H1 (cell line): ENCODE measurements at regions not wholly inside any gene's neighbourhood (a gene's known extent, or its start where the extent isn't known, plus 50 kb on each side); places are given as distances from the start of the nearest gene placed in this dataset.

Experiments
- CTCF ChIA-PET: fragments of 300-600 bp; sonication (Branson Sonifier 250); formaldehyde crosslinking; loops from one replicate; lab custom pipeline; 2021; ENCODE audit not compliant: partially characterized antibody; lab: Charles Lee
- POLR2A ChIA-PET: fragments of 300-600 bp; sonication (Branson Sonifier 250); formaldehyde crosslinking; loops from one replicate; lab custom pipeline; 2021; ENCODE audit warnings: inconsistent platforms; ENCODE audit not compliant: partially characterized antibody; lab: Charles Lee
- DNase-seq, 2 experiments: peaks; one replicate each; pipeline versions ENCODE4 v3.0.0 to v3.0.0-alpha.2; 2010 to 2022; ENCODE audit warnings: low spot score in 2 of 2, low read depth in 1 of 2, mixed read lengths in 1 of 2
- FAIRE-seq: peaks from 2 replicates; lab custom pipeline; 2011; peaks lifted over from hg19 to GRCh38; lab: Jason Lieb, UNC
- H2AFZ ChIP-seq: 2 replicates; pipeline ENCODE4 v1.8.1; 2012; ENCODE audit warnings: low read length, inconsistent platforms
- H2AK5ac ChIP-seq: 2 replicates; pipeline ENCODE4 v1.6.1; 2013; ENCODE audit warnings: low read depth, low read length
- H2BK120ac ChIP-seq: replicated peaks from 2 replicates; pipeline ENCODE3; 2013; ENCODE audit warnings: low read depth, low read length, inconsistent platforms
- H2BK12ac ChIP-seq: 2 replicates; pipeline ENCODE4 v1.6.1; 2013; ENCODE audit warnings: low read depth, low read length
- H2BK15ac ChIP-seq: 2 replicates; pipeline ENCODE4 v1.6.1; 2013; ENCODE audit warnings: low read length
- H2BK20ac ChIP-seq: 2 replicates; pipeline ENCODE4 v1.6.1; 2013; ENCODE audit warnings: low read length
- H2BK5ac ChIP-seq: 2 replicates; pipeline ENCODE4 v1.6.1; 2013; ENCODE audit warnings: low read depth, low read length
- H3K14ac ChIP-seq: 2 replicates; pipeline ENCODE4 v1.6.1; 2013; ENCODE audit warnings: inconsistent platforms; ENCODE audit not compliant: insufficient read length
- H3K18ac ChIP-seq: 2 replicates; pipeline ENCODE4 v1.6.1; 2013; ENCODE audit warnings: low read length; ENCODE audit errors: extremely low read depth
- H3K23ac ChIP-seq: 2 replicates; pipeline ENCODE4 v1.6.1; 2013; ENCODE audit warnings: inconsistent platforms; ENCODE audit not compliant: insufficient read length
- H3K23me2 ChIP-seq: 2 replicates; pipeline ENCODE4 v1.6.1; 2013; ENCODE audit warnings: low read depth, low read length
- H3K27ac ChIP-seq: 2 replicates; pipeline ENCODE4 v1.6.1; 2011; ENCODE audit warnings: low read depth, low read length, inconsistent platforms
- H3K27me3 ChIP-seq, 4 experiments: replicated peaks in 1 of 4; 1 replicate in 1 of 4; 2 replicates in 3 of 4; pipeline versions ENCODE4 v1.6.1 to v1.8.1; 2011 to 2013; ENCODE audit warnings: low read length in 3 of 4, mild to moderate bottlenecking in 3 of 4, inconsistent platforms in 2 of 4, mixed read lengths in 2 of 4, moderate library complexity in 1 of 4; ENCODE audit not compliant: control insufficient read depth in 3 of 4, insufficient read depth in 3 of 4; ENCODE audit errors: extremely low read depth in 1 of 4
- H3K36me3 ChIP-seq, 4 experiments: 2 replicates each; pipeline versions ENCODE4 v1.6.1 to v1.8.1; 2011 to 2013; ENCODE audit warnings: mild to moderate bottlenecking in 4 of 4, low read length in 3 of 4, moderate library complexity in 2 of 4, control low read depth in 1 of 4, inconsistent platforms in 1 of 4; ENCODE audit not compliant: insufficient read depth in 4 of 4, control insufficient read depth in 2 of 4
- H3K4ac ChIP-seq: replicated peaks from 2 replicates; pipeline ENCODE3; 2013; ENCODE audit warnings: low read length, low read depth, mixed read lengths, inconsistent platforms; ENCODE audit not compliant: insufficient read length
- H3K4me1 ChIP-seq, 4 experiments: replicated peaks in 1 of 4; 1 replicate in 1 of 4; 2 replicates in 3 of 4; pipeline versions ENCODE4 v1.6.1 to v1.8.1; 2011 to 2013; ENCODE audit warnings: low read length in 3 of 4, inconsistent platforms in 2 of 4, mixed read lengths in 1 of 4; ENCODE audit not compliant: insufficient read depth in 4 of 4, control insufficient read depth in 3 of 4
- H3K4me2 ChIP-seq, 2 experiments: 2 replicates each; pipeline versions ENCODE4 v1.6.1 to v1.8.1; 2011 to 2013; ENCODE audit warnings: low read depth in 2 of 2, low read length in 2 of 2, control low read depth in 1 of 2, inconsistent platforms in 1 of 2, mild to moderate bottlenecking in 1 of 2; ENCODE audit not compliant: insufficient read depth in 1 of 2
- H3K4me3 ChIP-seq, 4 experiments: fragments of 200-600, 300-600 bp in 1 of 4; sonication (generic), shearing (Covaris generic), sonication (Bioruptor Twin) in 1 of 4; 2 replicates each; pipeline versions ENCODE4 v1.5.1 to v1.8.1; 2011 to 2016; ENCODE audit warnings: low read length in 4 of 4, low read depth in 3 of 4, control low read depth in 2 of 4, inconsistent platforms in 2 of 4, mild to moderate bottlenecking in 2 of 4, mixed read lengths in 1 of 4, moderate library complexity in 1 of 4; ENCODE audit not compliant: insufficient read depth in 2 of 4; ENCODE audit errors: extremely low read depth in 1 of 4
- H3K56ac ChIP-seq: replicated peaks from 2 replicates; pipeline ENCODE3; 2013; ENCODE audit warnings: low read depth, mild to moderate bottlenecking, mixed read lengths, low read length, inconsistent platforms; ENCODE audit not compliant: insufficient read length
- H3K79me1 ChIP-seq: 2 replicates; pipeline ENCODE4 v1.6.1; 2013; ENCODE audit warnings: low read depth, low read length, control low read depth
- H3K79me2 ChIP-seq, 2 experiments: 2 replicates each; pipeline versions ENCODE4 v1.6.1 to v1.8.1; 2012 to 2013; ENCODE audit warnings: low read length in 2 of 2, mild to moderate bottlenecking in 2 of 2, inconsistent platforms in 1 of 2; ENCODE audit not compliant: insufficient read depth in 2 of 2, control insufficient read depth in 1 of 2
- H3K9ac ChIP-seq, 4 experiments: replicated peaks in 1 of 4; 1 replicate in 1 of 4; 2 replicates in 3 of 4; pipeline versions ENCODE4 v1.6.1 to v1.8.1; 2011 to 2013; ENCODE audit warnings: low read depth in 3 of 4, low read length in 3 of 4, control low read depth in 2 of 4, mild to moderate bottlenecking in 2 of 4, moderate library complexity in 2 of 4, inconsistent platforms in 1 of 4; ENCODE audit errors: extremely low read depth in 1 of 4
- H3K9me3 ChIP-seq, 2 experiments: 2 replicates each; pipeline versions ENCODE4 v1.6.1 to v1.8.1; 2012 to 2013; ENCODE audit warnings: mild to moderate bottlenecking in 2 of 2, moderate library complexity in 2 of 2, control low read depth in 1 of 2, inconsistent platforms in 1 of 2, low read depth in 1 of 2, low read length in 1 of 2, mixed read lengths in 1 of 2; ENCODE audit not compliant: insufficient read depth in 2 of 2
- H4K20me1 ChIP-seq, 2 experiments: replicated peaks in 1 of 2; 2 replicates each; pipeline versions ENCODE3 to v1.8.1; 2011 to 2013; ENCODE audit warnings: inconsistent platforms in 2 of 2, low read length in 2 of 2, mild to moderate bottlenecking in 1 of 2; ENCODE audit not compliant: insufficient read depth in 2 of 2, control insufficient read depth in 1 of 2
- H4K5ac ChIP-seq: 2 replicates; pipeline ENCODE4 v1.6.1; 2013; ENCODE audit warnings: low read length, low read depth, mixed read lengths, inconsistent platforms; ENCODE audit not compliant: insufficient read length
- H4K8ac ChIP-seq: 2 replicates; pipeline ENCODE4 v1.8.0; 2013; ENCODE audit warnings: mild to moderate bottlenecking, moderate library complexity, low read length, inconsistent platforms; ENCODE audit not compliant: insufficient read depth; ENCODE audit errors: extremely low read depth
- H4K91ac ChIP-seq: replicated peaks from 2 replicates; pipeline ENCODE3; 2013; ENCODE audit warnings: low read length, mixed read lengths, inconsistent platforms; ENCODE audit not compliant: insufficient read length
- ATF3 ChIP-seq: IDR thresholded peaks from 2 replicates; pipeline ENCODE4 v1.6.1; 2011; ENCODE audit warnings: low read depth, mild to moderate bottlenecking, low read length; ENCODE audit not compliant: insufficient read depth
- BRCA1 ChIP-seq: IDR thresholded peaks from 2 replicates; pipeline ENCODE4 v1.6.1; 2012; ENCODE audit warnings: low read depth, low read length, improper control_type of control experiment
- CBX8 ChIP-seq: fragments of 300-800, 300-1000 bp; sonication (generic); IDR thresholded peaks from 2 replicates; pipeline ENCODE4 v1.7.1; 2016; ENCODE audit warnings: low read depth, low read length, borderline replicate concordance
- CHD1 ChIP-seq: IDR thresholded peaks from 2 replicates; pipeline ENCODE4 v1.6.1; 2012; ENCODE audit warnings: low read depth, low read length, improper control_type of control experiment
- CTCF ChIP-seq, 3 experiments: IDR thresholded peaks; 1 replicate in 2 of 3; 2 replicates in 1 of 3; pipeline versions ENCODE4 v1.5.1 to v1.6.1; 2011; ENCODE audit warnings: low read length in 3 of 3, mild to moderate bottlenecking in 3 of 3, inconsistent platforms in 2 of 3, low read depth in 1 of 3, moderate library complexity in 1 of 3; ENCODE audit not compliant: insufficient read depth in 1 of 3; ENCODE audit errors: control extremely low read depth in 1 of 3
- EGR1 ChIP-seq: IDR thresholded peaks from 2 replicates; pipeline ENCODE4 v1.6.1; 2011; ENCODE audit warnings: low read depth, low read length, borderline replicate concordance
- GABPA ChIP-seq: IDR thresholded peaks from 2 replicates; pipeline ENCODE4 v1.6.1; 2011; ENCODE audit warnings: mild to moderate bottlenecking, low read length, moderate library complexity, borderline replicate concordance; ENCODE audit not compliant: insufficient read depth
- MAFK ChIP-seq: IDR thresholded peaks from 2 replicates; pipeline ENCODE4 v1.6.1; 2012; ENCODE audit warnings: low read depth, mild to moderate bottlenecking, improper control_type of control experiment, low read length
- POLR2A ChIP-seq, 2 experiments: IDR thresholded peaks; 1 replicate in 1 of 2; 2 replicates in 1 of 2; pipeline ENCODE4 v1.6.1; 2011; ENCODE audit warnings: low read depth in 2 of 2, low read length in 2 of 2, mild to moderate bottlenecking in 2 of 2; ENCODE audit errors: control extremely low read depth in 1 of 2
- SIN3A ChIP-seq, 2 experiments: IDR thresholded peaks in 1 of 2; conservative IDR thresholded peaks in 1 of 2; 2 replicates each; pipeline ENCODE4 v1.6.1; 2011 to 2012; ENCODE audit warnings: low read length in 2 of 2, improper control_type of control experiment in 1 of 2, low read depth in 1 of 2, mild to moderate bottlenecking in 1 of 2
- USF2 ChIP-seq: IDR thresholded peaks from 2 replicates; pipeline ENCODE4 v1.6.1; 2011; ENCODE audit warnings: low read length, improper control_type of control experiment
- WGBS, 2 experiments: shearing (Covaris generic) in 1 of 2; methylation state at CpG; one replicate each; pipeline versions ENCODE4 v1.1.6 to v1.1.7; 2013 to 2015; ENCODE audit warnings: low lambda C conversion rate in 2 of 2, mixed read lengths in 2 of 2, inconsistent platforms in 1 of 2, low coverage in 1 of 2, missing lambda C conversion rate in 1 of 2; ENCODE audit not compliant: insufficient replicate concordance in 2 of 2, insufficient coverage in 1 of 2, insufficient read length in 1 of 2; ENCODE audit errors: extremely low coverage in 1 of 2, missing lambda C conversion rate in 1 of 2; 5-methylcytosine and 5-hydroxymethylcytosine counted together

- H2BK120ac ChIP-seq = no peak overlapping the region
- H3K14ac ChIP-seq = no peak overlapping the region
- ChIA-PET POLR2A (no interaction called here), CTCF (no interaction called here)
- no peak overlapping the region for H2BK5ac ChIP-seq
- H3K4me1 ChIP-seq = no peaks in the 10 kb centered on the region
- H3K23ac ChIP-seq = no peak overlapping the region
- H3K9ac ChIP-seq = no peak overlapping the region
- no peak overlapping the region for H2AFZ ChIP-seq
- H3K9me3 ChIP-seq = no peaks in the 10 kb centered on the region
- H3K18ac ChIP-seq = no peak overlapping the region
- H3K23me2 ChIP-seq = no peaks in the 10 kb centered on the region
- no peak overlapping the region for H4K5ac ChIP-seq
- no peak overlapping the region for H3K4ac ChIP-seq
- no peak overlapping the region for H3K27ac ChIP-seq
- H4K91ac ChIP-seq = no peak overlapping the region
- no peaks in the 10 kb centered on the region for H3K79me1 ChIP-seq
- H2BK20ac ChIP-seq = no peak overlapping the region
- no peak overlapping the region for H2AK5ac ChIP-seq
- H3K36me3 ChIP-seq = no peaks in the 10 kb centered on the region
- H3K4me3 ChIP-seq = no peak overlapping the region
- H3K4me2 ChIP-seq = no peak overlapping the region
- no peaks in the 10 kb centered on the region for H3K79me2 ChIP-seq
- H2BK15ac ChIP-seq = no peak overlapping the region
- WGBS, 2 experiments = 64% methylated on average over 1 of the region's 1 CpG; no CpG with 5 or more reads in 1 of the 2 experiments
- H3K56ac ChIP-seq = no peak overlapping the region
- DNase-seq (no peak), FAIRE-seq (no peak)
- no peaks in the 10 kb centered on the region for H3K27me3 ChIP-seq
- no peaks in the 10 kb centered on the region for H4K20me1 ChIP-seq
- no peak overlapping the region for H2BK12ac ChIP-seq
- H4K8ac ChIP-seq = no peak overlapping the region
- TF ChIP-seq POLR2A (IDR thresholded peaks at IDR 0.05; ENCODE audit: control extremely low read depth in 1 of 2, low read depth in 2 of 2, low read length in 2 of 2) = no peak
- TF ChIP-seq EGR1 = no peak
- TF ChIP-seq ATF3 = no peak
- no peak for TF ChIP-seq CBX8
- no peak for TF ChIP-seq CTCF (IDR thresholded peaks at IDR 0.05; ENCODE audit: control extremely low read depth in 1 of 3, insufficient read depth in 1 of 3, low read depth in 1 of 3, low read length in 3 of 3)
- TF ChIP-seq BRCA1 = no peak
- TF ChIP-seq USF2 = no peak
- no peak for TF ChIP-seq CHD1
- no peak for TF ChIP-seq GABPA
- TF ChIP-seq MAFK = no peak
- no peak for TF ChIP-seq SIN3A (conservative IDR thresholded peaks at IDR 0.05 in 1 of 2, IDR thresholded peaks at IDR 0.05 in 1 of 2; ENCODE audit: low read depth in 1 of 2, low read length in 2 of 2)
Observed at GRCh38 chrX:75883446-75883845, 98.4 kb upstream of the MAGEE2 start.
